Stimulated activated CD8-positive, alpha-beta memory T cell treated with anti-CD3 and anti-CD28 coated beads, Interleukin-7, amount 100 ng/mL, for 48 hours (primary cell): ENCODE measurements at regions not wholly inside any gene's neighbourhood (a gene's known extent, or its start where the extent isn't known, plus 50 kb on each side); places are given as distances from the start of the nearest gene placed in this dataset.
"Not testable (repeated sequence)": the region's sequence is repeated elsewhere in the genome, so short reads cannot be mapped to it uniquely, and the experiment has no call there.

Experiments used
- DNase-seq, 2 donors: peaks; one replicate each; pipeline ENCODE4 v3.0.0-alpha.2; 2020; ENCODE audit warnings: low read depth in 1 of 2; ENCODE audit errors: extremely low read depth in 1 of 2

GRCh38 chr12:60231976-60232907 lies 636.4 kb downstream of the SLC16A7 start:
- DNase-seq, result no peak

- not testable (repeated sequence) for DNase-seq
Measured at GRCh38 chr12:60234611-60235195, 638.9 kb downstream of the SLC16A7 start.

- no peak for DNase-seq
Measured at GRCh38 chr12:60235261-60235660, 639.4 kb downstream of the SLC16A7 start.

GRCh38 chr12:60236416-60236815 lies 640.6 kb downstream of the SLC16A7 start:
- DNase-seq, result not testable (repeated sequence)

GRCh38 chr12:60240891-60241290 lies 645.1 kb downstream of the SLC16A7 start:
- no peak for DNase-seq

GRCh38 chr12:60251091-60251490 lies 655.3 kb downstream of the SLC16A7 start:
- DNase-seq, result no peak

- DNase-seq, result no peak
Measured at GRCh38 chr12:60252359-60253096, 656.7 kb downstream of the SLC16A7 start.

GRCh38 chr12:60255044-60255443 lies 659.2 kb downstream of the SLC16A7 start:
- DNase-seq, result no peak

GRCh38 chr12:60257063-60257462 lies 661.2 kb downstream of the SLC16A7 start:
- DNase-seq, result no peak

- no peak for DNase-seq
Measured at GRCh38 chr12:60259225-60259624, 663.4 kb downstream of the SLC16A7 start.

- no peak for DNase-seq
Measured at GRCh38 chr12:60262378-60262777, 666.5 kb downstream of the SLC16A7 start.

- no peak for DNase-seq
Measured at GRCh38 chr12:60263161-60263560, 667.3 kb downstream of the SLC16A7 start.

- no peak for DNase-seq
Measured at GRCh38 chr12:60263836-60264493, 668.1 kb downstream of the SLC16A7 start.

- no peak for DNase-seq
Measured at GRCh38 chr12:60265741-60266140, 669.9 kb downstream of the SLC16A7 start.

GRCh38 chr12:60266381-60266852 lies 670.6 kb downstream of the SLC16A7 start:
- no peak for DNase-seq

- DNase-seq, result no peak
Measured at GRCh38 chr12:60269611-60270269, 673.9 kb downstream of the SLC16A7 start.

GRCh38 chr12:60271816-60272215 lies 676.0 kb downstream of the SLC16A7 start:
- no peak for DNase-seq

GRCh38 chr12:60278209-60278608 lies 682.4 kb downstream of the SLC16A7 start:
- DNase-seq, result no peak

- no peak for DNase-seq
Measured at GRCh38 chr12:60279221-60279620, 683.4 kb downstream of the SLC16A7 start.

GRCh38 chr12:60281522-60281921 lies 685.7 kb downstream of the SLC16A7 start:
- DNase-seq, result no peak
